ENCODE measurements at regions not wholly inside any gene's neighbourhood (a gene's known extent, or its start where the extent isn't known, plus 50 kb on each side); places are given as distances from the start of the nearest gene placed in this dataset.

- TF ChIP-seq GATA2 (IDR thresholded peaks at IDR 0.05; ENCODE audit: low read depth, low read length) (no peak), GATA3 (IDR thresholded peaks at IDR 0.05; ENCODE audit: low read depth, low read length) (no peak)
Measured at GRCh38 chr9:134516464-134516863, 125.1 kb upstream of the COL5A1 start.

Data from SH-SY5Y (cell line).